ENCODE measurements at regions not wholly inside any gene's neighbourhood (a gene's known extent, or its start where the extent isn't known, plus 50 kb on each side); places are given as distances from the start of the nearest gene placed in this dataset.

- H3K27me3 Mint-ChIP-seq = no peaks in the 10 kb centered on the region
- no peaks in the 10 kb centered on the region for H3K36me3 Mint-ChIP-seq
- no peak for ATAC-seq (ENCODE audit: low read depth)
- peaks cover 1% of the 10 kb centered on the region for H3K9me3 Mint-ChIP-seq
- no peak overlapping the region for H3K4me3 Mint-ChIP-seq
- H3K27ac Mint-ChIP-seq = no peak overlapping the region
- no peak for DNase-seq
- POLR2A ChIA-PET = no interaction called here
- H3K4me1 Mint-ChIP-seq = no peaks in the 10 kb centered on the region
Observed at GRCh38 chr16:73427164-73427563, 379.2 kb upstream of the ZFHX3 start.

GRCh38 chr16:73426433-73427160 lies 378.7 kb upstream of the ZFHX3 start:
- no peaks in the 10 kb centered on the region for H3K27me3 Mint-ChIP-seq
- DNase-seq (no peak), ATAC-seq (ENCODE audit: low read depth) (no peak)
- no peaks in the 10 kb centered on the region for H3K4me1 Mint-ChIP-seq
- H3K9me3 Mint-ChIP-seq = peaks cover 1% of the 10 kb centered on the region
- H3K36me3 Mint-ChIP-seq = no peaks in the 10 kb centered on the region
- no peak overlapping the region for H3K4me3 Mint-ChIP-seq
- no peak overlapping the region for H3K27ac Mint-ChIP-seq
- POLR2A ChIA-PET = no interaction called here

GRCh38 chr16:73420676-73421075 lies 372.7 kb upstream of the ZFHX3 start:
- Mint-ChIP-seq H3K9me3 (peaks cover 1% of the 10 kb centered on the region), H3K4me3 (no peak overlapping the region), H3K27me3 (no peaks in the 10 kb centered on the region), H3K36me3 (no peaks in the 10 kb centered on the region), H3K4me1 (no peaks in the 10 kb centered on the region), H3K27ac (no peak overlapping the region)
- no peak for ATAC-seq (ENCODE audit: low read depth)
- DNase-seq = no peak
- POLR2A ChIA-PET = no interaction called here

GRCh38 chr16:73420244-73420643 lies 372.3 kb upstream of the ZFHX3 start:
- no peaks in the 10 kb centered on the region for H3K4me1 Mint-ChIP-seq
- no peaks in the 10 kb centered on the region for H3K36me3 Mint-ChIP-seq
- POLR2A ChIA-PET = no interaction called here
- no peaks in the 10 kb centered on the region for H3K27me3 Mint-ChIP-seq
- no peak for DNase-seq
- H3K9me3 Mint-ChIP-seq = peaks cover 1% of the 10 kb centered on the region
- no peak overlapping the region for H3K4me3 Mint-ChIP-seq
- H3K27ac Mint-ChIP-seq = no peak overlapping the region
- no peak for ATAC-seq (ENCODE audit: low read depth)

- no peak for DNase-seq
- POLR2A ChIA-PET = no interaction called here
- Mint-ChIP-seq H3K9me3 (peaks cover 1% of the 10 kb centered on the region), H3K27me3 (no peaks in the 10 kb centered on the region), H3K27ac (no peak overlapping the region), H3K4me3 (no peak overlapping the region), H3K36me3 (no peaks in the 10 kb centered on the region), H3K4me1 (peaks cover 1% of the 10 kb centered on the region)
- no peak for ATAC-seq (ENCODE audit: low read depth)
Observed at GRCh38 chr16:73418691-73419090, 370.8 kb upstream of the ZFHX3 start.

GRCh38 chr16:73418051-73418450 lies 370.1 kb upstream of the ZFHX3 start:
- Mint-ChIP-seq H3K36me3 (no peaks in the 10 kb centered on the region), H3K4me1 (peaks cover 1% of the 10 kb centered on the region), H3K4me3 (no peak overlapping the region), H3K27ac (no peak overlapping the region), H3K9me3 (peaks cover 1% of the 10 kb centered on the region), H3K27me3 (no peaks in the 10 kb centered on the region)
- no peak for DNase-seq
- no peak for ATAC-seq (ENCODE audit: low read depth)
- POLR2A ChIA-PET = no interaction called here

- POLR2A ChIA-PET = no interaction called here
- H3K27me3 Mint-ChIP-seq = no peaks in the 10 kb centered on the region
- no peak for ATAC-seq (ENCODE audit: low read depth)
- no peak overlapping the region for H3K4me3 Mint-ChIP-seq
- peaks cover 1% of the 10 kb centered on the region for H3K4me1 Mint-ChIP-seq
- no peak overlapping the region for H3K27ac Mint-ChIP-seq
- no peak for DNase-seq
- peaks cover 1% of the 10 kb centered on the region for H3K9me3 Mint-ChIP-seq
- no peaks in the 10 kb centered on the region for H3K36me3 Mint-ChIP-seq
Observed at GRCh38 chr16:73415286-73415685, 367.4 kb upstream of the ZFHX3 start.

- DNase-seq (no peak), ATAC-seq (ENCODE audit: low read depth) (no peak)
- POLR2A ChIA-PET = no interaction called here
- peaks cover 1% of the 10 kb centered on the region for H3K9me3 Mint-ChIP-seq
- H3K4me1 Mint-ChIP-seq = peaks cover 1% of the 10 kb centered on the region
- H3K27ac Mint-ChIP-seq = no peak overlapping the region
- H3K4me3 Mint-ChIP-seq = no peak overlapping the region
- no peaks in the 10 kb centered on the region for H3K36me3 Mint-ChIP-seq
- no peaks in the 10 kb centered on the region for H3K27me3 Mint-ChIP-seq
Observed at GRCh38 chr16:73414638-73415037, 366.7 kb upstream of the ZFHX3 start.

- Mint-ChIP-seq H3K36me3 (no peaks in the 10 kb centered on the region), H3K27ac (no peak overlapping the region)
- POLR2A ChIA-PET = no interaction called here
Observed at GRCh38 chr16:73413830-73414190, 365.9 kb upstream of the ZFHX3 start.

GRCh38 chr16:73413091-73413829 lies 365.3 kb upstream of the ZFHX3 start:
- Mint-ChIP-seq H3K27ac (no peak overlapping the region), H3K36me3 (no peaks in the 10 kb centered on the region), H3K27me3 (no peaks in the 10 kb centered on the region), H3K4me3 (no peak overlapping the region), H3K4me1 (peaks cover 1% of the 10 kb centered on the region), H3K9me3 (peaks cover 1% of the 10 kb centered on the region)
- DNase-seq = no peak
- POLR2A ChIA-PET = no interaction called here
- no peak for ATAC-seq (ENCODE audit: low read depth)

More at GRCh38 chr16:73413830-73414190, 365.9 kb upstream of the ZFHX3 start:
- Mint-ChIP-seq H3K27me3 (no peaks in the 10 kb centered on the region), H3K9me3 (peaks cover 1% of the 10 kb centered on the region), H3K4me1 (peaks cover 1% of the 10 kb centered on the region), H3K4me3 (no peak overlapping the region)
- no peak for DNase-seq
- no peak for ATAC-seq (ENCODE audit: low read depth)

- ATAC-seq (ENCODE audit: low read depth) (no peak), DNase-seq (no peak)
- POLR2A ChIA-PET = no interaction called here
- Mint-ChIP-seq H3K36me3 (no peaks in the 10 kb centered on the region), H3K4me3 (no peak overlapping the region), H3K4me1 (peaks cover 1% of the 10 kb centered on the region), H3K9me3 (peaks cover 1% of the 10 kb centered on the region), H3K27ac (no peak overlapping the region), H3K27me3 (no peaks in the 10 kb centered on the region)
Observed at GRCh38 chr16:73412416-73412815, 364.5 kb upstream of the ZFHX3 start.

GRCh38 chr16:73408716-73409115 lies 360.8 kb upstream of the ZFHX3 start:
- no peak for ATAC-seq (ENCODE audit: low read depth)
- DNase-seq = no peak
- H3K9me3 Mint-ChIP-seq = no peaks in the 10 kb centered on the region
- no peaks in the 10 kb centered on the region for H3K36me3 Mint-ChIP-seq
- H3K27me3 Mint-ChIP-seq = no peaks in the 10 kb centered on the region
- H3K4me1 Mint-ChIP-seq = no peaks in the 10 kb centered on the region
- H3K27ac Mint-ChIP-seq = no peak overlapping the region
- H3K4me3 Mint-ChIP-seq = no peak overlapping the region
- POLR2A ChIA-PET = no interaction called here

- Mint-ChIP-seq H3K27me3 (no peaks in the 10 kb centered on the region), H3K9me3 (no peaks in the 10 kb centered on the region), H3K27ac (no peak overlapping the region), H3K4me1 (no peaks in the 10 kb centered on the region), H3K4me3 (no peak overlapping the region), H3K36me3 (no peaks in the 10 kb centered on the region)
- no peak for ATAC-seq (ENCODE audit: low read depth)
- POLR2A ChIA-PET = no interaction called here
- no peak for DNase-seq
Observed at GRCh38 chr16:73408311-73408710, 360.4 kb upstream of the ZFHX3 start.

GRCh38 chr16:73405851-73406250 lies 357.9 kb upstream of the ZFHX3 start:
- DNase-seq (no peak), ATAC-seq (ENCODE audit: low read depth) (no peak)
- Mint-ChIP-seq H3K9me3 (peaks cover 2% of the 10 kb centered on the region), H3K4me1 (no peaks in the 10 kb centered on the region), H3K27ac (no peak overlapping the region), H3K4me3 (no peak overlapping the region), H3K27me3 (no peaks in the 10 kb centered on the region), H3K36me3 (no peaks in the 10 kb centered on the region)
- POLR2A ChIA-PET = no interaction called here

Data from activated naive CD8-positive, alpha-beta T cell treated with anti-CD3 and anti-CD28 coated beads, Interleukin-2, amount 10 ng/mL, durations not matched to agents 7 days and 5 days (primary cell).